ENCODE measurements at regions not wholly inside any gene's neighbourhood (a gene's known extent, or its start where the extent isn't known, plus 50 kb on each side); places are given as distances from the start of the nearest gene placed in this dataset.

- no peak for FAIRE-seq
These were observed 71.9 kb upstream of the CXADR start for GRCh38 chr21:17440969-17441368.

GRCh38 chr21:17441370-17441769 lies 71.5 kb upstream of the CXADR start:
- no peak for FAIRE-seq

GRCh38 chr21:17442165-17442564 lies 70.7 kb upstream of the CXADR start:
- no peak for FAIRE-seq

GRCh38 chr21:17444828-17445227 lies 68.0 kb upstream of the CXADR start:
- FAIRE-seq, result no peak

- no peak for FAIRE-seq
These were observed 66.1 kb upstream of the CXADR start for GRCh38 chr21:17446737-17447136.

GRCh38 chr21:17449701-17450100 lies 63.1 kb upstream of the CXADR start:
- FAIRE-seq, result no peak

- no peak for FAIRE-seq
These were observed 61.4 kb upstream of the CXADR start for GRCh38 chr21:17451364-17451891.

GRCh38 chr21:17454315-17455027 lies 58.4 kb upstream of the CXADR start:
- no peak for FAIRE-seq

- no peak for FAIRE-seq
These were observed 57.9 kb upstream of the CXADR start for GRCh38 chr21:17455028-17455353.

GRCh38 chr21:17455451-17455850 lies 57.4 kb upstream of the CXADR start:
- no peak for FAIRE-seq

GRCh38 chr21:17458279-17458678 lies 54.6 kb upstream of the CXADR start:
- no peak for FAIRE-seq

- FAIRE-seq, result no peak
These were observed 52.7 kb upstream of the CXADR start for GRCh38 chr21:17460094-17460493.

- FAIRE-seq, result peak; percentile 64
These were observed 51.8 kb upstream of the CXADR start for GRCh38 chr21:17461014-17461413.

- FAIRE-seq, result no peak
These were observed 51.3 kb upstream of the CXADR start for GRCh38 chr21:17461582-17461981.

GRCh38 chr21:17462276-17462981 lies 50.4 kb upstream of the CXADR start:
- peak; percentile 80 for FAIRE-seq
